ENCODE measurements at regions not wholly inside any gene's neighbourhood (a gene's known extent, or its start where the extent isn't known, plus 50 kb on each side); places are given as distances from the start of the nearest gene placed in this dataset.

GRCh38 chr5:125517973-125518550 is 771.6 kb upstream of the ZNF608 start:
- H3K27me3 ChIP-seq (ENCODE audit: insufficient read depth, low read length), result no peaks in the 10 kb centered on the region
- no peak overlapping the region for H3K4me3 ChIP-seq (ENCODE audit: low read length)
- no peaks in the 10 kb centered on the region for H3K4me1 ChIP-seq (ENCODE audit: insufficient read depth, low read length)
- no peaks in the 10 kb centered on the region for H3K9me3 ChIP-seq (ENCODE audit: low read depth, low read length)

GRCh38 chr5:125521289-125521688 is 774.9 kb upstream of the ZNF608 start:
- H3K4me3 ChIP-seq (ENCODE audit: low read length), result no peak overlapping the region
- H3K9me3 ChIP-seq (ENCODE audit: low read depth, low read length), result no peaks in the 10 kb centered on the region
- H3K4me1 ChIP-seq (ENCODE audit: insufficient read depth, low read length), result no peaks in the 10 kb centered on the region

GRCh38 chr5:125525356-125525755 is 778.9 kb upstream of the ZNF608 start:
- Histone ChIP-seq H3K4me3 (ENCODE audit: low read length) (no peak overlapping the region), H3K9me3 (ENCODE audit: low read depth, low read length) (no peaks in the 10 kb centered on the region), H3K27me3 (ENCODE audit: insufficient read depth, low read length) (no peaks in the 10 kb centered on the region), H3K4me1 (ENCODE audit: insufficient read depth, low read length) (no peaks in the 10 kb centered on the region)

More at GRCh38 chr5:125521289-125521688, 774.9 kb upstream of the ZNF608 start:
- no peaks in the 10 kb centered on the region for H3K27me3 ChIP-seq (ENCODE audit: insufficient read depth, low read length)

GRCh38 chr5:125526966-125527365 is 780.5 kb upstream of the ZNF608 start:
- no peaks in the 10 kb centered on the region for H3K4me1 ChIP-seq (ENCODE audit: insufficient read depth, low read length)
- peaks cover 4% of the 10 kb centered on the region for H3K9me3 ChIP-seq (ENCODE audit: low read depth, low read length)
- H3K4me3 ChIP-seq (ENCODE audit: low read length), result no peak overlapping the region
- no peaks in the 10 kb centered on the region for H3K27me3 ChIP-seq (ENCODE audit: insufficient read depth, low read length)

GRCh38 chr5:125528881-125529280 is 782.4 kb upstream of the ZNF608 start:
- Histone ChIP-seq H3K4me1 (ENCODE audit: insufficient read depth, low read length) (no peaks in the 10 kb centered on the region), H3K27me3 (ENCODE audit: insufficient read depth, low read length) (no peaks in the 10 kb centered on the region), H3K4me3 (ENCODE audit: low read length) (no peak overlapping the region), H3K9me3 (ENCODE audit: low read depth, low read length) (peaks cover 6% of the 10 kb centered on the region)

GRCh38 chr5:125530833-125531615 is 784.6 kb upstream of the ZNF608 start:
- no peaks in the 10 kb centered on the region for H3K27me3 ChIP-seq (ENCODE audit: insufficient read depth, low read length)
- no peaks in the 10 kb centered on the region for H3K4me1 ChIP-seq (ENCODE audit: insufficient read depth, low read length)
- H3K4me3 ChIP-seq (ENCODE audit: low read length), result no peak overlapping the region
- peaks cover 6% of the 10 kb centered on the region for H3K9me3 ChIP-seq (ENCODE audit: low read depth, low read length)

GRCh38 chr5:125536095-125536494 is 789.7 kb upstream of the ZNF608 start:
- Histone ChIP-seq H3K9me3 (ENCODE audit: low read depth, low read length) (peaks cover 6% of the 10 kb centered on the region), H3K4me1 (ENCODE audit: insufficient read depth, low read length) (no peaks in the 10 kb centered on the region), H3K27me3 (ENCODE audit: insufficient read depth, low read length) (no peaks in the 10 kb centered on the region), H3K4me3 (ENCODE audit: low read length) (no peak overlapping the region)

- Histone ChIP-seq H3K9me3 (ENCODE audit: low read depth, low read length) (peaks cover 6% of the 10 kb centered on the region), H3K4me3 (ENCODE audit: low read length) (no peak overlapping the region), H3K27me3 (ENCODE audit: insufficient read depth, low read length) (no peaks in the 10 kb centered on the region)
These were observed 790.1 kb upstream of the ZNF608 start for GRCh38 chr5:125536582-125536981.

GRCh38 chr5:125537661-125538060 is 791.2 kb upstream of the ZNF608 start:
- no peak overlapping the region for H3K4me3 ChIP-seq (ENCODE audit: low read length)
- H3K4me1 ChIP-seq (ENCODE audit: insufficient read depth, low read length), result no peaks in the 10 kb centered on the region
- H3K9me3 ChIP-seq (ENCODE audit: low read depth, low read length), result no peaks in the 10 kb centered on the region
- no peaks in the 10 kb centered on the region for H3K27me3 ChIP-seq (ENCODE audit: insufficient read depth, low read length)

More at GRCh38 chr5:125536582-125536981, 790.1 kb upstream of the ZNF608 start:
- no peaks in the 10 kb centered on the region for H3K4me1 ChIP-seq (ENCODE audit: insufficient read depth, low read length)

GRCh38 chr5:125538469-125538868 is 792.0 kb upstream of the ZNF608 start:
- Histone ChIP-seq H3K4me3 (ENCODE audit: low read length) (no peak overlapping the region), H3K27me3 (ENCODE audit: insufficient read depth, low read length) (no peaks in the 10 kb centered on the region), H3K4me1 (ENCODE audit: insufficient read depth, low read length) (no peaks in the 10 kb centered on the region), H3K9me3 (ENCODE audit: low read depth, low read length) (no peaks in the 10 kb centered on the region)

- no peaks in the 10 kb centered on the region for H3K27me3 ChIP-seq (ENCODE audit: insufficient read depth, low read length)
- no peaks in the 10 kb centered on the region for H3K9me3 ChIP-seq (ENCODE audit: low read depth, low read length)
- H3K4me1 ChIP-seq (ENCODE audit: insufficient read depth, low read length), result no peaks in the 10 kb centered on the region
- H3K4me3 ChIP-seq (ENCODE audit: low read length), result no peak overlapping the region
These were observed 794.6 kb upstream of the ZNF608 start for GRCh38 chr5:125541085-125541484.

- no peaks in the 10 kb centered on the region for H3K27me3 ChIP-seq (ENCODE audit: insufficient read depth, low read length)
- H3K4me3 ChIP-seq (ENCODE audit: low read length), result no peak overlapping the region
- H3K9me3 ChIP-seq (ENCODE audit: low read depth, low read length), result no peaks in the 10 kb centered on the region
- no peaks in the 10 kb centered on the region for H3K4me1 ChIP-seq (ENCODE audit: insufficient read depth, low read length)
These were observed 803.0 kb upstream of the ZNF608 start for GRCh38 chr5:125549322-125549911.

- H3K9me3 ChIP-seq (ENCODE audit: low read depth, low read length), result no peaks in the 10 kb centered on the region
These were observed 803.8 kb upstream of the ZNF608 start for GRCh38 chr5:125550274-125550673.

GRCh38 chr5:125551246-125551645 is 804.8 kb upstream of the ZNF608 start:
- no peak overlapping the region for H3K4me3 ChIP-seq (ENCODE audit: low read length)
- no peaks in the 10 kb centered on the region for H3K27me3 ChIP-seq (ENCODE audit: insufficient read depth, low read length)
- H3K4me1 ChIP-seq (ENCODE audit: insufficient read depth, low read length), result no peaks in the 10 kb centered on the region
- H3K9me3 ChIP-seq (ENCODE audit: low read depth, low read length), result no peaks in the 10 kb centered on the region

More at GRCh38 chr5:125550274-125550673, 803.8 kb upstream of the ZNF608 start:
- Histone ChIP-seq H3K4me1 (ENCODE audit: insufficient read depth, low read length) (no peaks in the 10 kb centered on the region), H3K27me3 (ENCODE audit: insufficient read depth, low read length) (no peaks in the 10 kb centered on the region), H3K4me3 (ENCODE audit: low read length) (no peak overlapping the region)

GRCh38 chr5:125551797-125552196 is 805.4 kb upstream of the ZNF608 start:
- H3K4me1 ChIP-seq (ENCODE audit: insufficient read depth, low read length), result no peaks in the 10 kb centered on the region
- no peaks in the 10 kb centered on the region for H3K27me3 ChIP-seq (ENCODE audit: insufficient read depth, low read length)
- H3K9me3 ChIP-seq (ENCODE audit: low read depth, low read length), result no peaks in the 10 kb centered on the region
- no peak overlapping the region for H3K4me3 ChIP-seq (ENCODE audit: low read length)

Measured in mononuclear cell (primary cell).